ENCODE measurements at regions not wholly inside any gene's neighbourhood (a gene's known extent, or its start where the extent isn't known, plus 50 kb on each side); places are given as distances from the start of the nearest gene placed in this dataset.
A peak's percentile ranks its signal among the peaks of the same experiment; 100 is the strongest.

- no peak for FAIRE-seq
These were observed 84.8 kb upstream of the ZBED5 start for GRCh38 chr11:10942620-10943019.

GRCh38 chr11:10941871-10942270, 84.0 kb upstream of the ZBED5 start:
- no peak for FAIRE-seq

GRCh38 chr11:10941414-10941813, 83.6 kb upstream of the ZBED5 start:
- no peak for FAIRE-seq

- no peak for FAIRE-seq
These were observed 81.0 kb upstream of the ZBED5 start for GRCh38 chr11:10938650-10939387.

GRCh38 chr11:10938231-10938630, 80.4 kb upstream of the ZBED5 start:
- no peak for FAIRE-seq

GRCh38 chr11:10937385-10937771, 79.5 kb upstream of the ZBED5 start:
- no peak for FAIRE-seq

GRCh38 chr11:10936626-10937384, 79.0 kb upstream of the ZBED5 start:
- FAIRE-seq, result no peak

- FAIRE-seq, result no peak
These were observed 77.2 kb upstream of the ZBED5 start for GRCh38 chr11:10935015-10935559.

GRCh38 chr11:10934293-10934860, 76.5 kb upstream of the ZBED5 start:
- FAIRE-seq, result no peak

- peak; percentile 90 for FAIRE-seq
These were observed 75.8 kb upstream of the ZBED5 start for GRCh38 chr11:10933455-10934292.

GRCh38 chr11:10932976-10933375, 75.1 kb upstream of the ZBED5 start:
- FAIRE-seq, result no peak

GRCh38 chr11:10931761-10932670, 74.2 kb upstream of the ZBED5 start:
- FAIRE-seq, result no peak

- FAIRE-seq, result no peak
These were observed 73.3 kb upstream of the ZBED5 start for GRCh38 chr11:10930972-10931760.

GRCh38 chr11:10930224-10930971, 72.5 kb upstream of the ZBED5 start:
- FAIRE-seq, result no peak

- no peak for FAIRE-seq
These were observed 69.7 kb upstream of the ZBED5 start for GRCh38 chr11:10927538-10927937.

GRCh38 chr11:10926801-10927211, 69.0 kb upstream of the ZBED5 start:
- FAIRE-seq, result no peak

- FAIRE-seq, result no peak
These were observed 67.5 kb upstream of the ZBED5 start for GRCh38 chr11:10925149-10925926.

GRCh38 chr11:10923882-10924281, 66.0 kb upstream of the ZBED5 start:
- FAIRE-seq, result no peak

GRCh38 chr11:10922892-10923291, 65.0 kb upstream of the ZBED5 start:
- no peak for FAIRE-seq
